HTR-8/SVneo (cell line): ENCODE measurements at regions not wholly inside any gene's neighbourhood (a gene's known extent, or its start where the extent isn't known, plus 50 kb on each side); places are given as distances from the start of the nearest gene placed in this dataset.

ENCODE experiments used
- DNase-seq: peaks from one replicate; pipeline ENCODE4 v3.0.0; 2011; ENCODE audit warnings: low spot score, mixed read lengths; ENCODE audit not compliant: insufficient read length
- FAIRE-seq: peaks from 2 replicates; lab custom pipeline; 2011; peaks lifted over from hg19 to GRCh38; lab: Jason Lieb, UNC

DNA sequence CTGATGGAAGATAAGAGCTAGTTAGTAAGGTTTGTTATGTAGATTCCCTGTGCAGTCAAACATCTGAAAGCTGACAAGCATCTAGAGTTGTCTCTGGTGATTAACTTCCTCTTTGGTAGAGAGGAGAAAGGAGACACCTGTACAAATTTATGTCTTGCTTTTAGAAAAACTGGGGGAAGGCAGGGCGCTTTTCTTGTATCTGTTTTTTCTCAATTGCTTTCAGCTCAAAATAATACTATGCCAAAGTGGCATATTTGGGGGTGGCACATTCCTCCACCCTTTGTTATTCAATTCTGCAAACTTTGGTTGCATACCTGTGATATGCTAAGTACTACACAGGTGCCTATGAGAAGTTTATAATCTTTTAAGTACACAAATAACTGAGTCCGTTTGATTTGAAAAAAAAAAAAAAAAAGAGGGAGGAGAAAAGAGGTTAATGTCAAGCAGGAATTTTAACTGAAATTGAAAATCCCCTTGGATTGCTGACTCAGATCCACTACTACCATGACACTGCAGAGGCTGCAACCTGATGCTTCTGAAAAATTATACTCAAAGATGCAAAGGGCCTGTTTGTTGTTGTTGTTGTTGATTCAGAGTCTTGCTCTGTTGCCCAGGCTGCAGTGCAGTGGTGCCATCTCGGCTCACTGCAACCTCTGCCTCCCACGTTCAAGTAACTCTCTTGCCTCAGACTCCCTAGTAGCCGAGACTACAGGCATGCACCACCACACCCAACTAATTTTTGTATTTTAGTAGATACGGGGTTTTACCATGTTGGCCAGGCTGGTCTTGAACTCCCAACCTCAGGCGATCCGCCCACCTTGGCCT lies 164.8 kb upstream of the NBEA start:
- DNase-seq (no peak), FAIRE-seq (no peak)

DNA sequence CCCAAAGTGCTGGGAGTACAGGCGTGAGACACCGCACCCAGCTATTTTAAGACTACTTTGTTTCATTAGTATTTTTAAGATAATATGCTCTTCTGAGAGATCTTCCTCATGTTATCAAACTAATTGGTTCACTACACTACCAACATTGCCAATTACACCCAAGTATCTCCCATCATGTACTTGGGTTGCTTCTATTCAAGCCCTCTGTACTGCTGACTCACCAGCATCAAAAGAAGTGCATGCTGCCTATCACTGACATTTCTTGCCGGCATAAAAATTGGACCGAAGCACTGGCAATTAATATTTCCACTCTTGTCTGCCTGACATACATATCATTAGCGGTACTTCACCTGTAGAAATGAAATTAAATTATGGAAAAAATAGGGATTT lies 164.2 kb upstream of the NBEA start:
- no peak for DNase-seq
- no peak for FAIRE-seq

DNA sequence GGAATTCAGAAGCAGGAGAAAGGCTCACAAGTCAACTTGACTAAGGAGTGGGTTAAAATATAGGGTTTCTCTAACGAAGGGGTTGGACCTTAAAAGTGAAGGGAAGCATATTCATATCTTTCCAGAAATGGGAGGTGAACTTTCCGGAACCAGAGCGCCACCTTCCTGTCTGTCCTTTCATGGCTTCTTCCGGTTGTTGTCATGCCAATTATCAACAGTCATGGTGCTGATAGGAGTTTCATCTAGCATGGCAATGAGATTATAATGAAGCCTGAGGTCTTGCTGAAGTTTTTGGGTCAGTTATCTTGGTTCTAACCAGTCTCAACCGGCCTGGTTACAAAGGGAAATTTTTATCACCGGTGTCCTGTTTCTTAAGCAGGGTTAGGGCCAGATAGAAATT lies 162.9 kb upstream of the NBEA start:
- DNase-seq (no peak), FAIRE-seq (no peak)

DNA sequence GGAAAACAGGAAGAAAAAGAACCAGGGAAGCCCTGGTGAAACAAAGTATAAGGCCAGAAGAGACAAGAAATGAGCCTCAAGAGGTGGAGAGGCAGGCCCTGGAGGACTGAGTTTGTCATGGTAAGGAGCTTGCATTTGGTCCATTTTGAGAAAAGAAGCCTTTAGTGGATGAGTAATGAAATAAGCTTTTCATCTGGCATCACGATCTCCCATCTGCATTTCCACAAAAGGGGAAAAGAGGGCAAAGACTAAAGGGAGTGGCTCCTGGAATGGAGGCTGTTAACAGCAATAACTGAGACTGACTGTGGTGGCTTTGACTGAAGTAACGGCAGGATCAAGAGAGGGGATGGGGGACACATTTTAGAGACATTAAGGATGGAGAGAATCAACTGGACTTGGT lies 148.8 kb upstream of the NBEA start:
- no peak for FAIRE-seq
- DNase-seq: no peak

DNA sequence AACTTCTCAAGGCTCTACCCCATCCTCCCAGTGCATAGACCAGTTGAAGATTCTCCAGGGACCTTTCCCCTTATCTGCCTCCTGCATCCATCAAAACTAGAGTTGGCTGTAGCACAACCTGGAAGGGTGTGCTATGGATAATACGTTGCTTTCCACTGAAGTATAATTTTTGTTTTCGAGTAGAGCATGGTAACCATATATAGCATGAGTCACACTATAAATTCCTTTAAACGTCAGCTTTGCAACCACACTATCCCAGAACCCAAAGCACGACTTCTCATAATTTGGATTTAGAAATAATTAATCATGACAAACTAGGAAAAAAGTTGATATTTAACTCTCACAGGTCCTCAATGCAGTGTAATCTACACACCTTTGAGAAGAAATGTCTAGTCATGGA lies 138.3 kb upstream of the NBEA start:
- FAIRE-seq (no peak), DNase-seq (no peak)

DNA sequence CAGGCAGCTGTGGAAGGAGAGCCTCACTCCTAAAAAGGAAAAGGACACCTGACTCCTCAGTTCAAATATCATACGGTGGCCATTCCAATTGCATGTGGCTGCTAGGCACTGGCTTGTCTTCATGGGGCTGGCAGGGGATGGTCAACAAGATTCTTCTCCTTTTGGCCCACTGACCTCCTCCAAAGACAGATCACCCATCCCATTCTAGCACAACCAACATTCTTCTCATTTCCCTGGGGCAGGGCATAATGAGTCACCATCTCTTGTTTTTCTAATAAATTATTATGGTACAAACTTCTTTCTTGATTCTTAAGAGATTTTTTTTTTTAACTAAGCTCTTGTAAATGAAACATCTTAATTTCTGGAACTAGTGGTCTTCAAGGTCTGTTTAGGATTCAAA lies 136.7 kb upstream of the NBEA start:
- DNase-seq (no peak), FAIRE-seq (no peak)

DNA sequence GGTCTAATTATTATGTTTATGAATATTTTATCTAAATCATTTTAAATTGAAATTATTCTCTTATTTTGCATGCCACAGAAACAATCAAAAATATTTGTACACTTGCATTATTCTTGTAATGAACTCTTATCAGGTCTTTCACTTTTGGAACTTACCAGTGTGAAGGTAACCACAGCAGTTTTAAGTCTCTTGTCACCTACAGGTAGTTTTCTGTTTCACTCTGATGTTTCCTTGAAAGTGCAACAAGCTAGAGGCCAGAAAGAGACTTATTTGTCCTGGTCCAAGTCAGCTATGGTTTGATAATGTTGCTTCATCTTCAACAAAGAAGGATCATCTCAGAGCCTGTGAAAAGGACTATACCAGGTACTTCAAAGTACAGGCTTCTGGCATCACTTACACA lies 133.4 kb upstream of the NBEA start:
- FAIRE-seq (no peak), DNase-seq (no peak)

DNA sequence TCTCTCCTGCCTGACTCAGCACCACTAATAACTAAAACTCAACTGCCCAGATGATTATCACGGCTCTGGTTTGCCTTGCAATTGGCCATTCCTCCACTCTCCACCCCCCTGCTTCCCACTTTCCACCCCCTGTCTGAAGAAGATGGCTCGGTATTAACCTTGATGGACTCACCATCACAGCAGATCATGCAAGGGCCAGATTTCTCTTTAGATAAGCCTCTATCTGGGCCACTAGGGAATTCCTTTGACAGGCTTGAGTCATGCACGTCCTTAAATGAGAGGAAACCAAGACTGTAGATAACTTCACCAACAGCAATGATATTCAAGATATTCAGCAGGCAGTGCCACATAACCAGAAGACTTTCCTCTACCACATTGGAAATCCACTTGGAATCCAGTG lies 131.1 kb upstream of the NBEA start:
- FAIRE-seq (no peak), DNase-seq (no peak)

DNA sequence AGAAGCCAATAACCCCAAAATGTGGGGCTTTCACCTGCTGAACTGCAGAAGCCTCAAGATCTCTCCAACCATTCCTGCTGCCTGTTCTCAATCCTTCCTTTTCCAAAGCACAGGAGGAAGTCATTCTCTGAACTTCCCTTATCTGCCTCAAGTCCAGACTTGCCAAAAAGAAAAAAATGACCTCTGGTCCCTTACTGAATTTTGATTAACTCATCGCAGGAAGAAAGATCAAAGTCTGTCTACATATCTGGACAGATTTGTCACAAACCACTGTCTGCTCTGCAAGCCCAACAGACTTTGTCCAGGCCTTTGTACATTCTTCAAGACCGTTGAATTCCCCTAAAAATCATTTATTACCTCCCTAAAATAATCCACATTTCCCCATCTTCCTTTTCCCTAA lies 126.5 kb upstream of the NBEA start:
- FAIRE-seq: no peak
- DNase-seq: no peak

DNA sequence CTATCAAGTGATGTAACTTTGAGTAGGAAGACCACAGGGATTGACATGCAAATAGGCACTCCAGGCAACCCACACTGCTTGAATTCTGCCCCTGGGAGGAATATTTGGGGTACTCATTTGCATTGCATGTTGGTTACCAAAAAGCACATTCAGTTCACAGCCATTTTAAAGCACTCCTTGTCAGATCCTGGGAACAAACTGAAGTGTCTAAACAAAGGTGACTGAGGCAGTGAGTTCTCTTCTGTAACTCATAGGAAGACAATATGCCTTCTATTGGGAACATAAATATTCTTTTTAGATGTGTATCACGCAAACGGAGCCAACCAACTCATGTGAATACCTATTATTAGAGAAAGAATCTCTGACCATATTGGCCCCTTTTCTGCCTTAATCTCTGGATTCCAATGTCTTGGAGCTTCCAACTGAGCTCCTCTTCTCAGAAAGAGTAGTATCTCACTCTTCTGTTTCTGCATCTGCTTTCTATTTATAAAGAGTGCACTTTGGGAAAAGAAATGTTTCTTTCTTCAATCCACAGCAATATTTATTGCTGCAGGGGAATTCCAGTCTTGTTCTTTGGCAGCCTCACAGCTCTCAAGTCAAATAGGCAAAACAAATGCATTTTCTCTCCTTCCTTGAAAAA lies 125.7 kb upstream of the NBEA start:
- DNase-seq (no peak), FAIRE-seq (no peak)

DNA sequence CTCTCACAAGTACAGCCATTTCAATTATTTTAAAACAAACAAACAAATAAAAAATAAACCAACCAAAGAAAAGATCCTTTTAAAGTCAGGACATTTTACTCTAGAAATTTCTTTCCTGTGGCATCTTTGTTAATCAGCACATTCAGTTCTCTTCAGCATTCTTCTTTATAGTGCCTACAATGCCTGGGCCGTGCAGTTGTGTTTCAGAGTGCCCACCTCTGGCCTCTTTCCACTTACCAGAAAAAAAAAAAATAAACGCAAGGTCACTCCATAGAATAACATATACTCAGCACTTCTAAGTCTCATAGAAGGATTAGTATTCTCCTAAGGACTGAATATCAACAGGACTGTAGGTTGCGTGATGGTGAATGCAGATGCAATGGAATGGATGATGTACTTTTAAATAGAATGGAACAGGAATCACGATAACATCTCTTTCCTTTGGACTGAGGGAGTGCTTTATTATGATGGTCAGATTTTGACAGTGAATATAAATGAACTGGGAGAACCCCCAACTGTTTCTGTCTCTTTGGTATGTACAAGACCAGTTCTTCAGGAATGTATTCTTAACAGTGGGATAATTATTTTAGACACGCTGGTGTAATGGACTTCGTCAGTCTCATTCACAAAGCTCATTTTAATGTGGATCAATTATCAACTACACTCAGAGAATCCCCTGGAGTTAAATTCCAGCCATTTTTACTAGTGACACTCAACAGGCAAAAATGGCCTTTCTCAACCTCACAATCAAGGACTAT lies 125.0 kb upstream of the NBEA start:
- DNase-seq (no peak), FAIRE-seq (no peak)

DNA sequence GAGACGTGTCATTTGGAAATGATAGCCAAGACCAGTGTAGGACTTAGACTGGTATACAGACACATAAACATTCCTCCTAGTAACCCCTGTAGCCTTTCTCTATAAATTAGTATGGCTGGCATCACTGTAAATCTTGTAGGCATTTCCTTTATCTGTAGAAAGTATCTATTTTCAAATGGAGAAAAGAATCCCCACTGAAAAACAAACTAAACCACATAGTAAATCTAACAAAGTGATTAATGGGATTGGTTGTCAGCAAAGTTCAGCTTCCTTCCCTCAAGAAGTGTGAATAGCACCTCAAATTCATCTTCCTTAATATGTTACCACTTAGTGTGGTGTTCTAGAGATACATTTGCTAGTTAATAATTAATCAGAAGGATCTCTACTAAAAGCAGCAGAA lies 119.4 kb upstream of the NBEA start:
- DNase-seq (no peak), FAIRE-seq (no peak)

DNA sequence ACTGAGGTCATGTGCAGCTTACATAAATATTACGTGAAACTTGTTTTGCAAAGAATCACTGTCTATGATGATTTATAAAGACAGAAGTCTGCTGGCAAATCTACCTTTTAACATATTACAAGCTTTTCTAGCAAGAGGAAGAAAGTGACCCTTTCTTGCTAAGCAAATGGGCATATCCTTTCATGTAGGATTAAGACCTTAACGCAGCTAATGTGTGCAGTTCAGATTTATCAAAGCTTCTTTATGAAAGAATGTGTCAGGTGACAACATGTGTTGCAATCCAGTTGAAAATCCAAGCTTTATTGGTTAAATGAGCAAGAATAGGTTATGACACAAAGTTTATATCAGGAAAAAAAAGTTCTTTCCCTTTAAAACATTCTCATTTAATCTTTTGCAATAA lies 115.6 kb upstream of the NBEA start:
- FAIRE-seq (no peak), DNase-seq (no peak)

DNA sequence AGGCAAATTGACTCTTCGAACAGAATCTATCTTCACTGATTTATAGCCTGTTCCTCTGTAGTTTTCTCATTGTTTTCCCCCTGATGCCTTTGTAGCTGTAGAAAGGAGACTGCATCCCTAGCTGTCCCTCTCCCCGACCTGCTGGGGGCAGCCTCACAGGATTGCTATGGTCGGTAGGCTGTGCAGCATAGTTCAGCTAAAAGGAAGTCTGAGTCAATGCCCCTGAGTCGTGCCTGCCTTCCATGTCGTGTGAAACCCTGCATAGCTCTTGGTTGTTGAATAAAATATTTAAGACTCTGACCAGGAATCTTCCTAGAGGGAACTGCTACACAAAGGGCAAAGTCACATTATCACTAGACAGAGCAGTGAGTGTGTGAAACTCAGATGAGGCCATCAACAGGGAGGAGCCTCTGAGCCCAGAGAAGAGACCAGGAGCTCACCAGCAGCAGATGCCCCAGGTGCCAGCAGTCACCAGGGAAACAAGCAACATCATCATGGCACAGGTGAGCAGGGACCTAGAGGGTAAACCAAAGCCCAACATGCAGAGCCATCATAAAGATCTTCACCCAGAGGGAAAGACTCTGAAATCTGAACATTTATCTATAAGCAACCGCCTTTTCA lies 108.4 kb upstream of the NBEA start:
- no peak for FAIRE-seq
- DNase-seq: no peak

DNA sequence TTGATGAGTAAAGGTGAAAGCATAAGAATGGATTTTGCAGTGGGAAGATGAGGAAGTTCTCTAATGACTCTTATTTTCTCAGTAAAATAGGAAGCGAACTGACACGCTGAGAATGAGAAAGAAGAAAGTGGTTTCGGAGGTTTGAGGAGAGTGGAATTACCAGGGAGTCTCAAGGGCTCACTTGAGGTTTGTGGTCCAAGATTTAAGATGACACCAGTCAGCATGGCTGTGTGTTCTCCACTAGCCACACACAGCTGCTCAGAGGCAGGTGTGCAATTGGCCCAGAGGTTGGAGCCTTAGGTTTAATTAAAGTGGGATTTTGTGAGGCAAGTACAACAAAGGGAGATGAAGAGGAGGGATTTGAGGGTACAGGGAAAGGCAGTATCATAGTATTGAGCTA lies 99.6 kb upstream of the NBEA start:
- no peak for DNase-seq
- no peak for FAIRE-seq

DNA sequence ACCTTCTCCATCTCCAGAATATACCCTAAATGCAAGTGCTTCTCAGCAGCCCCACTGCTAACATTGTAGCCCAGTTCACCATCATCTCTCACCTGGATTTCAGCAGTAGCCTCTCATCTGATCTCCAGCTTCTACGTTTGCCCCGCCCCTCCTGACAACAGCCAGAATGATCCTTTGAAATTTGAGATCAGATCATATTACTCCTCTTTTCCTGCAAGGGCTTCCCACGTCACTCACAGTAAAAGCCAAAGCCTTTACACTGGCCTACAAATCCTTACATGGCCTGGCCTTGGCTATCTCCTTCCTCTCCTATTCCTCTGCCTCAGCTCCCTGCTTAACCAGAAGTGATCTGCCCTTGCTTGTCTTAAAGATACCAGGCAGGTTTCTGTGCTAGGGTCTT lies 94.3 kb upstream of the NBEA start:
- DNase-seq: no peak
- FAIRE-seq: no peak

DNA sequence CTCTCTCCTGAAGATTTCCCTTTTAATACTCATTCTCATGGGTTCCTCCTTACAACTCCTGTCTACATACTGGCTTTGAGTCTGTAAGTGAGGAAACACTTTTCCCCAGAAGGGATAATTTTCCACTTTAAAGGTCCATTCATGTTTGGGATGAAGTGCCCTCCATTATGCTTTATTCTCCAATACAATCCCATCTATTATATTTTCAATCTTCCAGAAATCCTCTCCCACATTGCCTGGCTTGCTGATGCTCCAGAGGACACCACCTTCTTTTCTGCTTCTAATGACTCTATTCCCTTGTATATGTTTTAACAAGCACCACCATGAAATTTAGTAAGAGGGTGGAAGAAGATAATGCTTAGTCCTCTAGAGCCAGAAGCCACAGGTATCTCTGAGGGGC lies 92.7 kb upstream of the NBEA start:
- no peak for FAIRE-seq
- no peak for DNase-seq

DNA sequence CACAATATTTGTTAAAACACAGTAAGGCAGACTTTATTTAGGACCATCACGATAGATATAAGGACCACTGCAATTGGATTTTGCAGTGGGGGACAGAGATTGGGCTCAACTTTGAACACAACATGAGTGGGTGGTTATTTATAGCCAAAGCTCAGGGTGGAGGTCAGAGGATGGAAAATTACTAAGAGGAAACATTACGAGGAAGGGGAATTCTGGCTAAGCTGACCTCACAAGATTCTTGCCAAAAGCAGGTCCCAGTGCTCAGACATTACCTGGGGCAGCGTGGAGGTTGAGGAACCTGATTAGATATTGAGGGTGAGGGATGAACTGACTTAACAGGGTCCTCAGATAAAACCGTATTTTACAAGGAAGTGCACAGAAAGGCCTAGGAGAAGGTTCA lies 88.9 kb upstream of the NBEA start:
- DNase-seq (no peak), FAIRE-seq (no peak)

DNA sequence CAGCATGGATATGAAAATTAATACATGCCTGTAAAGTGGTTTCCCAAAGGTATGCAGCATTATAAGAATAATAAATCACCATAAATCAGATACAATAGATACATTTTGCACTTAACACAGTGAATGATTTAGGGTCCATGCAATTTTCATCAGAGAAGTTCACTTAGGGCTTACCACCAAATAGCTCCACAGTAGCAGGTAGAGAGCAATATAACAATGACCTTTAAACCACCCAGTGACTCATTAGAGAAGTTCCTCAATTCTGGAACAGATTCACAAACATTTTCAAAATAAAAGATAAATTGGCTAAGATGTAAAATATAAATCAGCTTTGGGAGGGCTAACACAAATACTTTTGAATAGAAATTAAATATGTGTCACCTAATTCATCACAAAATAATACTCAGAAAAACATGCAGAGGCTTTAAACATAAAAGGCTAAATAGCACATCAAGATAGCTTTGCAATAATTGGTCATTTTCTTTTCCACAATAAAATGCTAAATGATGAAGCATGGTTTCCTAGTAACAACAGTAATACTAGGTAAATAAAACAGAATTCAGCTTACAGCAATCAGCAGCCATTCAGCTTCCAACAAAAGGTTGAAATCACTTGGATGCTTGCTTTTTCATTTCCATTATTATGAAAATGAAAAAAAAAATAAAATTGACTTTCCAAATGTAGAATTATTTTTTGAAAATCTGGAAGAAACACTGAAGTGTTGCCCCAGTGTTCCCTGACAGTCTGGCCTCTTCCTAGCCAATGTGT lies 84.3 kb upstream of the NBEA start:
- FAIRE-seq: no peak

DNA sequence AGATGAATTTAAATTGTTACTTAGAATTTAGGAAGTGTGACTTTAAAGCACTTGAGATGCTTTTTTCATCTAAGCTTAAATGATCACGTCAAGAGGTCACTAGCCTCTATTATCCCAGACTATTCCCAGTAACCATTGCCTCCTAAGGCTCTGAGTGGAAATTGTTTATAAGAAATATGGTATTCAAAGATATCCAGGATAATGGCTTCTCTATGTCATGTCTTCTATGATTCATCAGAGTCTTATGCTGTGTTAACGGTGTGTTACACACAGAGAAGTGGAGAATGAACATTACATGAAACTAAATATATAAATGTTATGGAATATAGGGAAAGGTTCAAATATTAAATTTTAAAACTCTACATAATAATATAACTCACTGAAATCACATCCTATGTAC lies 79.8 kb upstream of the NBEA start:
- DNase-seq: no peak
- FAIRE-seq: no peak

More for the DNA sequence above, 84.3 kb upstream of the NBEA start:
- no peak for DNase-seq
